Endothelial cell (in vitro differentiated cells): ENCODE measurements at regions not wholly inside any gene's neighbourhood (a gene's known extent, or its start where the extent isn't known, plus 50 kb on each side); places are given as distances from the start of the nearest gene placed in this dataset.

Experiments used
- DNase-seq: peaks from one replicate; pipeline ENCODE4 v3.0.0; 2021; ENCODE audit warnings: low spot score
- H3K27ac Mint-ChIP-seq: one replicate; pipeline ENCODE4 v1.8.0; 2021; ENCODE audit warnings: mixed read lengths, inconsistent platforms; ENCODE audit not compliant: unreplicated experiment
- H3K27me3 Mint-ChIP-seq: one replicate; pipeline ENCODE4 v1.8.0; 2021; ENCODE audit warnings: mild to moderate bottlenecking, moderate library complexity, mixed read lengths, inconsistent platforms; ENCODE audit not compliant: unreplicated experiment
- H3K36me3 Mint-ChIP-seq: one replicate; pipeline ENCODE4 v1.8.0; 2021; ENCODE audit warnings: mild to moderate bottlenecking, low read depth, mixed read lengths, inconsistent platforms; ENCODE audit not compliant: unreplicated experiment
- H3K4me1 Mint-ChIP-seq: one replicate; pipeline ENCODE4 v1.8.0; 2021; ENCODE audit warnings: mild to moderate bottlenecking, mixed read lengths, inconsistent platforms; ENCODE audit not compliant: unreplicated experiment
- H3K4me3 Mint-ChIP-seq: one replicate; pipeline ENCODE4 v1.8.0; 2021; ENCODE audit warnings: mild to moderate bottlenecking, mixed read lengths, inconsistent platforms; ENCODE audit not compliant: unreplicated experiment
- H3K9me3 Mint-ChIP-seq: one replicate; pipeline ENCODE4 v1.8.0; 2021; ENCODE audit warnings: mixed read lengths, inconsistent platforms; ENCODE audit not compliant: unreplicated experiment
- TF ChIP-seq, protein P1 (sequence below): fragments of 200-600 bp; sonication (generic); IDR thresholded peaks from one replicate; pipeline ENCODE4 v1.5.0; 2021; ENCODE audit warnings: antibody characterized with exemption; ENCODE audit not compliant: unreplicated experiment

DNA sequence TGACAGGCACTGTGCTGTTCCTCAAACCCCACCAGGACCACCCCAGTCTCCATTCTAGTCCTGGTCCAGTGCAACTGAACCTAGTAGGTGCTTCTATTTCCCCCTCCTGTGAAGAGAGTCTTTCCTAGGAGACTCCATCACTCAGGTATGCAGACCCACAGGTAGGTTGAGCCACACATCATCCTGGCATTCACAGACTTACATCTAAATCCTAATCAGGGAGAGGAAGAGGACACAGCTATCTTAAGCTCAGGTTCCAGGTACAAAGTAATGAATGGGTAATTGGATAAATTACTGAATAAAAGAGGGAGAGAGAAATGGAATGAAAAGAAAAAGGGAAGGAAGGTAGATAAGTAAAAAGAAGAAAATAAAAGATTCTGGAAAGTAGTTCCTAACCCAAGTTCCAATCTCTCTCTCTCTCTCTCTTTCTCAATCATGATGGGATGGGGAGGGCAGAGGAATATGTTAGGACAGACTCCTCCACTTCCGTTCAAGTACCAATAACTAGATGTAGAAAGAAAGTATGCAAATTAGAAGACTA is 139.8 kb upstream of the NAMPT start:
- Mint-ChIP-seq H3K4me1 (peaks cover 3% of the 10 kb centered on the region), H3K36me3 (no peaks in the 10 kb centered on the region), H3K27ac (no peak overlapping the region), H3K9me3 (no peaks in the 10 kb centered on the region), H3K4me3 (no peak overlapping the region), H3K27me3 (peaks cover 3% of the 10 kb centered on the region)
- TF ChIP-seq, protein P1, sequence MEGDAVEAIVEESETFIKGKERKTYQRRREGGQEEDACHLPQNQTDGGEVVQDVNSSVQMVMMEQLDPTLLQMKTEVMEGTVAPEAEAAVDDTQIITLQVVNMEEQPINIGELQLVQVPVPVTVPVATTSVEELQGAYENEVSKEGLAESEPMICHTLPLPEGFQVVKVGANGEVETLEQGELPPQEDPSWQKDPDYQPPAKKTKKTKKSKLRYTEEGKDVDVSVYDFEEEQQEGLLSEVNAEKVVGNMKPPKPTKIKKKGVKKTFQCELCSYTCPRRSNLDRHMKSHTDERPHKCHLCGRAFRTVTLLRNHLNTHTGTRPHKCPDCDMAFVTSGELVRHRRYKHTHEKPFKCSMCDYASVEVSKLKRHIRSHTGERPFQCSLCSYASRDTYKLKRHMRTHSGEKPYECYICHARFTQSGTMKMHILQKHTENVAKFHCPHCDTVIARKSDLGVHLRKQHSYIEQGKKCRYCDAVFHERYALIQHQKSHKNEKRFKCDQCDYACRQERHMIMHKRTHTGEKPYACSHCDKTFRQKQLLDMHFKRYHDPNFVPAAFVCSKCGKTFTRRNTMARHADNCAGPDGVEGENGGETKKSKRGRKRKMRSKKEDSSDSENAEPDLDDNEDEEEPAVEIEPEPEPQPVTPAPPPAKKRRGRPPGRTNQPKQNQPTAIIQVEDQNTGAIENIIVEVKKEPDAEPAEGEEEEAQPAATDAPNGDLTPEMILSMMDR = no peak
- DNase-seq = no peak

DNA sequence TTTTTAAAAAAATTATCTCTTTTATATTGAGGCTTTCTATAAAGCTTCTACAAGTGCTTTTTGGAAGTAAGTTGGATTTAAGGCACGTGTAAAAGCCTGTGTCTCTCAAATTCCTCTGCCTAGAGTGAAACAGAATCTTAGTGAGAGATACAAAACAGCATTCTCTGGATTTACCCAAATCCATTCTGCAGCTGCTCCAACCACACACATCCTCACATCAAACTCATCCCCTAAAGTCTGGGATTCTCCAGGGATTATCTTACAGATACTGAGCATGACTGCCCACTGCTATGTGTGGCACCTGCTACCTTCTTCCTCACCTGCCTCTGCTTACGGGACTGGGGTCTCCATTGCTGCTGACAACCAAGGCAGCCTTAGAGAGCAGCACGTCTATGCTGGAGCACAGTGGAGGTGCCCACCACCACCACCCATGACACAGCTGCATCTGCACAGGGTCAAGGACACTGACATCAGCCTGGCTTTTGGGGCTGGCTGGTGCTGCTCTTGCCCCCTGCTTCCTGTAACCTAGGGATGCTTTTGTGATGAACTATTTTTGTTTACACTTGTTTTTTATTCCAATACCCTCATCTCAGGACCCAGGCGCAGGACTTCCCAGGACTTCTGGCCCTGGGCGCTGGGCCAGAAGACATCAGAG is 139.2 kb upstream of the NAMPT start:
- TF ChIP-seq, protein P1 = no peak
- Mint-ChIP-seq H3K36me3 (no peaks in the 10 kb centered on the region), H3K9me3 (no peaks in the 10 kb centered on the region), H3K4me3 (no peak overlapping the region), H3K27me3 (peaks cover 3% of the 10 kb centered on the region), H3K27ac (no peak overlapping the region), H3K4me1 (peaks cover 3% of the 10 kb centered on the region)
- DNase-seq = no peak

DNA sequence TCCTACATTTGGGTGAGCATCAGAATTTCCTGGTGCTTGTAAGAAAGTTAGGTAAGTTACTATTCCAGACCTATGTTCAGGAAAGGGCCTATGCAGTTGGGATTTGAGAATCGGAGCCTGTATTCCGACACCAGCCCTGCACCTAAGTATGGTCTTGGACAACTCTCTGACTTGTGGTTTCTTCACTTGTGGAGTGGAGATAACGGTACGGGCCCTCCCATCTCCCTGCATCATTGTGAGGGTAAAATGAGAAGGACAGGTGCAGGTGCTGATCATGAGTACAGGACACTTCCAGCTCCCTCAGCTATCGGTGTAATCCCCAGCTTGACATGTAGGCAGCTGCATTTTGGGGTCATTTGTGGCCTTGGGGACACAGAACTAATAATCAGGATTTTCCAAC is 138.3 kb upstream of the NAMPT start:
- Mint-ChIP-seq H3K9me3 (no peaks in the 10 kb centered on the region), H3K27me3 (peaks cover 3% of the 10 kb centered on the region), H3K4me3 (no peak overlapping the region), H3K27ac (no peak overlapping the region), H3K4me1 (peaks cover 3% of the 10 kb centered on the region), H3K36me3 (no peaks in the 10 kb centered on the region)
- TF ChIP-seq, protein P1 = no peak
- no peak for DNase-seq

DNA sequence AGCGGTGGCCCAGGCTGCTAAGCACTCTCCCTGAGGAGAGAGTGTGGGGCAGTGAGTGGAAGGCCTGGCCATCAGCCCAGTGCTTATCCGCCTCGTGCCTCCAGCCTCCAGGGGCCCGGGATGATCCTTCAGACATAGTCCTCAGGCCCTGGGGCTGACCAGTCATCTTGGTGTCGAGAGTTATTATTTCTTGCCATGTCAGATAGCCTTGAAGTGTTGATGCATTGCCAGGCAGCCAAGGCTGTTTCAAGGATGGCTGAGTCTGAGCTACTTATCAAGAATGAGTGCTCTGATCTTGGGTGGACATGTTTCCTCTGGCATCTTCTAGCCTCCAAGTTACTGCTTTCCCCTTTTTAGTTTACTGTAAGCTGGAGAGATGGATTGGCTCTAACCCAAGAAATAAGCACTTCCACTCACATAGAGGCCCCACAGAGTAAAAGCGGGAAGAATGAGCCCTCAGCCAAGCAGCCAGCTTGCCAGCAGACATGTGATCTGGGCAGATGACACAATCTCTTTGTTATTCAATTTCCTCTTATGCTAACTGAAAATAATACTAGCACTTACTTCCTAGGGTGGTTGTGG is 136.5 kb upstream of the NAMPT start:
- no peaks in the 10 kb centered on the region for H3K9me3 Mint-ChIP-seq
- no peak for DNase-seq
- TF ChIP-seq, protein P1 = no peak
- no peak overlapping the region for H3K27ac Mint-ChIP-seq
- H3K36me3 Mint-ChIP-seq = no peaks in the 10 kb centered on the region
- H3K4me3 Mint-ChIP-seq = no peak overlapping the region
- H3K4me1 Mint-ChIP-seq = peaks cover 3% of the 10 kb centered on the region
- H3K27me3 Mint-ChIP-seq = no peaks in the 10 kb centered on the region

DNA sequence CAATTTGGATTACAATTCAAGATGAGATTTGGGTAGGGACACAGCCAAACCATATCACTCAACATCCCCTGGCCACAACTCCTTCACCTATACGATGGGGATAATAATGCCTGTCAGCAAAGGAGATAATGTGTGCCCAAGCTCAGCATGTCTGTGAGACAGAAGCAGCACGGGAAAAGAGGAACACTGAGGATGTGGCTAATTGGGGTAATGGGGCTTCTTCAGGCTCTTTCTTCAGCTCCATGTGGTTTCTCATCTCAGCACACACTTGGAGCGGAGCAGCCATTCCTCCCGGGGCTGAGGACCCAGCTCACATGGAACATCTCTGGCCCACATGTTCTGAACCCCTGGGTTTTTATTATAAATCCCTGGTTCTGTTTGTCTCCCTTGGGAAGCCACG is 136.0 kb upstream of the NAMPT start:
- Mint-ChIP-seq H3K4me1 (peaks cover 3% of the 10 kb centered on the region), H3K36me3 (no peaks in the 10 kb centered on the region), H3K27ac (no peak overlapping the region), H3K4me3 (no peak overlapping the region), H3K9me3 (no peaks in the 10 kb centered on the region), H3K27me3 (no peaks in the 10 kb centered on the region)
- TF ChIP-seq, protein P1 = no peak
- no peak for DNase-seq
